Dermis blood vessel endothelial cell (primary cell): ENCODE measurements at regions not wholly inside any gene's neighbourhood (a gene's known extent, or its start where the extent isn't known, plus 50 kb on each side); places are given as distances from the start of the nearest gene placed in this dataset.
"Not testable (repeated sequence)": the region's sequence is repeated elsewhere in the genome, so short reads cannot be mapped to it uniquely, and the experiment has no call there.

Source experiments
- DNase-seq: peaks from one replicate; pipeline ENCODE4 v3.0.0; 2010

GRCh38 chr14:48250575-48250974, 575.2 kb upstream of the MDGA2 start:
- DNase-seq, result no peak

- no peak for DNase-seq
Observed at GRCh38 chr14:48247977-48248376, 572.6 kb upstream of the MDGA2 start.

GRCh38 chr14:48243900-48244299, 568.5 kb upstream of the MDGA2 start:
- DNase-seq, result no peak

GRCh38 chr14:48229091-48229490, 553.7 kb upstream of the MDGA2 start:
- no peak for DNase-seq

GRCh38 chr14:48193893-48194292, 518.5 kb upstream of the MDGA2 start:
- DNase-seq, result no peak

GRCh38 chr14:48149624-48150023, 474.2 kb upstream of the MDGA2 start:
- DNase-seq, result not testable (repeated sequence)

- DNase-seq, result no peak
Observed at GRCh38 chr14:48140804-48141203, 465.4 kb upstream of the MDGA2 start.

- DNase-seq, result no peak
Observed at GRCh38 chr14:48129472-48129871, 454.1 kb upstream of the MDGA2 start.

GRCh38 chr14:48127674-48128073, 452.3 kb upstream of the MDGA2 start:
- DNase-seq, result no peak

- DNase-seq, result no peak
Observed at GRCh38 chr14:48125654-48126053, 450.2 kb upstream of the MDGA2 start.

GRCh38 chr14:48113713-48114112, 438.3 kb upstream of the MDGA2 start:
- no peak for DNase-seq

GRCh38 chr14:48111151-48111550, 435.7 kb upstream of the MDGA2 start:
- DNase-seq, result no peak

GRCh38 chr14:48107646-48108045, 432.2 kb upstream of the MDGA2 start:
- no peak for DNase-seq

- no peak for DNase-seq
Observed at GRCh38 chr14:48096897-48097296, 421.5 kb upstream of the MDGA2 start.

- no peak for DNase-seq
Observed at GRCh38 chr14:48086516-48086915, 411.1 kb upstream of the MDGA2 start.

GRCh38 chr14:48075487-48075886, 400.1 kb upstream of the MDGA2 start:
- no peak for DNase-seq

- DNase-seq, result no peak
Observed at GRCh38 chr14:48052973-48053372, 377.6 kb upstream of the MDGA2 start.

GRCh38 chr14:48035836-48036235, 360.4 kb upstream of the MDGA2 start:
- DNase-seq, result no peak

GRCh38 chr14:48027115-48027514, 351.7 kb upstream of the MDGA2 start:
- DNase-seq, result no peak

GRCh38 chr14:48023881-48024280, 348.5 kb upstream of the MDGA2 start:
- no peak for DNase-seq

- not testable (repeated sequence) for DNase-seq
Observed at GRCh38 chr14:48011484-48011883, 336.1 kb upstream of the MDGA2 start.

GRCh38 chr14:48008646-48009045, 333.2 kb upstream of the MDGA2 start:
- DNase-seq, result no peak

- no peak for DNase-seq
Observed at GRCh38 chr14:48005986-48006385, 330.6 kb upstream of the MDGA2 start.

GRCh38 chr14:47993883-47994282, 318.5 kb upstream of the MDGA2 start:
- no peak for DNase-seq

GRCh38 chr14:47988175-47988574, 312.8 kb upstream of the MDGA2 start:
- DNase-seq, result no peak

- no peak for DNase-seq
Observed at GRCh38 chr14:47978871-47979270, 303.5 kb upstream of the MDGA2 start.
